ENCODE measurements at regions not wholly inside any gene's neighbourhood (a gene's known extent, or its start where the extent isn't known, plus 50 kb on each side); places are given as distances from the start of the nearest gene placed in this dataset.

DNA sequence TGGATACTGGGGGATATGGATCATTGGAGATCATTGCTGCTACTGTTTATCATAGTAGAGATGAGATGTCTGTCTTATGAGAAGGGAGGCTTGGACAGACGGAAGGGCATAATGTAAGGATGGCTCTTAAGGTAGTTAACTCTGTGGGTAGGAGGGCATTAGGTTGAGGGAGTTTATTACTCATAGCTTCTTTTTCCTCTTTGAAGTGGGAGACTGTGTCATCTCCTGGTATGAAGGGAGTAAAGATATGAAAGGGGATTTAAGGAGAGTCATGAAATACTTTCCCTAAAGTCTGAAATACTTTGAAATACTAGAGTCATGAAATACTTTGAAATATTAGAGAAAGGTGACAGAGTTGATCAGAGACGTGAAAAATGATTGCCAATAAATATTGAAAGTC lies 255.5 kb upstream of the PITX2 start:
- no peak overlapping the region for H3K4me3 ChIP-seq
- no peaks in the 10 kb centered on the region for H4K20me1 ChIP-seq (ENCODE audit: insufficient read depth, poor library complexity, severe bottlenecking)
- WGBS (ENCODE audit: low lambda C conversion rate, missing lambda C conversion rate), result 78% methylated on average over 2 of the region's 2 CpGs
- no peaks in the 10 kb centered on the region for H3K27me3 ChIP-seq
- TF ChIP-seq EZH2 (IDR thresholded peaks at IDR 0.05; ENCODE audit: borderline replicate concordance), result no peak
- TF ChIP-seq, protein P1, sequence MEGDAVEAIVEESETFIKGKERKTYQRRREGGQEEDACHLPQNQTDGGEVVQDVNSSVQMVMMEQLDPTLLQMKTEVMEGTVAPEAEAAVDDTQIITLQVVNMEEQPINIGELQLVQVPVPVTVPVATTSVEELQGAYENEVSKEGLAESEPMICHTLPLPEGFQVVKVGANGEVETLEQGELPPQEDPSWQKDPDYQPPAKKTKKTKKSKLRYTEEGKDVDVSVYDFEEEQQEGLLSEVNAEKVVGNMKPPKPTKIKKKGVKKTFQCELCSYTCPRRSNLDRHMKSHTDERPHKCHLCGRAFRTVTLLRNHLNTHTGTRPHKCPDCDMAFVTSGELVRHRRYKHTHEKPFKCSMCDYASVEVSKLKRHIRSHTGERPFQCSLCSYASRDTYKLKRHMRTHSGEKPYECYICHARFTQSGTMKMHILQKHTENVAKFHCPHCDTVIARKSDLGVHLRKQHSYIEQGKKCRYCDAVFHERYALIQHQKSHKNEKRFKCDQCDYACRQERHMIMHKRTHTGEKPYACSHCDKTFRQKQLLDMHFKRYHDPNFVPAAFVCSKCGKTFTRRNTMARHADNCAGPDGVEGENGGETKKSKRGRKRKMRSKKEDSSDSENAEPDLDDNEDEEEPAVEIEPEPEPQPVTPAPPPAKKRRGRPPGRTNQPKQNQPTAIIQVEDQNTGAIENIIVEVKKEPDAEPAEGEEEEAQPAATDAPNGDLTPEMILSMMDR (IDR thresholded peaks at IDR 0.05; ENCODE audit: poor library complexity), result no peak
- no peak for TF ChIP-seq EZH2phosphoT487 (IDR thresholded peaks at IDR 0.05; ENCODE audit: low read depth, severe bottlenecking, unreplicated experiment)
- no peak overlapping the region for H3K27ac ChIP-seq
- H3K9me2 ChIP-seq (replicated peaks; ENCODE audit: insufficient read depth), result no peaks in the 10 kb centered on the region
- no peaks in the 10 kb centered on the region for H3K4me1 ChIP-seq (ENCODE audit: insufficient read depth)
- H3K79me2 ChIP-seq, result no peaks in the 10 kb centered on the region
- H3K36me3 ChIP-seq (replicated peaks; ENCODE audit: insufficient read depth, low read depth), result no peaks in the 10 kb centered on the region
- DNase-seq (ENCODE audit: low spot score), result no peak
- H3K9me3 ChIP-seq (ENCODE audit: low read depth), result no peaks in the 10 kb centered on the region
- H3K4me2 ChIP-seq, result no peak overlapping the region
- H2AFZ ChIP-seq, result no peak overlapping the region

DNA sequence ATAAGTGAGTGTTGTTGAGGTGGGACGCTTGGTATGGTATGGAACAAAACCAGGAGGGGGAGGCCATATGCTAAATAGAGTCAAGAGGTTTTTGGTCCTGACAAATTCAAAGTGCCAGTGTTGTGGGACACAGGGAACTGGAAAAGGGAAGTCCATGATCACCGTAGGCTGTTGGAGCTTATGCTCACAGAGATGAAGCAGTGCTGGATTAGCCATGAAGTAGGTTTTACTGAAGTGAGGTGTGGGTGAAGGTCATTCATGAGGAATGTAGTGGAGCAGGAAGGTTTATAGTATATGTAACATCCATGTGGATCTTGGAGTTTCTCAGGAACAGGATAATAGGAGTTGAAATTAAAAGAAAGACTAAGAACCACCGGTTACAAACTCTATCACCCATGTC lies 256.1 kb upstream of the PITX2 start:
- Histone ChIP-seq H3K4me3 (no peak overlapping the region), H3K4me2 (no peak overlapping the region), H3K27ac (no peak overlapping the region), H3K9me3 (ENCODE audit: low read depth) (no peaks in the 10 kb centered on the region), H3K36me3 (replicated peaks; ENCODE audit: insufficient read depth, low read depth) (no peaks in the 10 kb centered on the region), H4K20me1 (ENCODE audit: insufficient read depth, poor library complexity, severe bottlenecking) (no peaks in the 10 kb centered on the region), H2AFZ (no peak overlapping the region), H3K79me2 (no peaks in the 10 kb centered on the region), H3K9me2 (replicated peaks; ENCODE audit: insufficient read depth) (no peaks in the 10 kb centered on the region), H3K4me1 (ENCODE audit: insufficient read depth) (no peaks in the 10 kb centered on the region), H3K27me3 (no peaks in the 10 kb centered on the region)
- 80% methylated on average over 3 of the region's 3 CpGs for WGBS (ENCODE audit: low lambda C conversion rate, missing lambda C conversion rate)
- TF ChIP-seq EZH2phosphoT487 (IDR thresholded peaks at IDR 0.05; ENCODE audit: low read depth, severe bottlenecking, unreplicated experiment), result no peak
- TF ChIP-seq EZH2 (IDR thresholded peaks at IDR 0.05; ENCODE audit: borderline replicate concordance), result no peak
- TF ChIP-seq, protein P1 (IDR thresholded peaks at IDR 0.05; ENCODE audit: poor library complexity), result no peak
- DNase-seq (ENCODE audit: low spot score), result no peak

DNA sequence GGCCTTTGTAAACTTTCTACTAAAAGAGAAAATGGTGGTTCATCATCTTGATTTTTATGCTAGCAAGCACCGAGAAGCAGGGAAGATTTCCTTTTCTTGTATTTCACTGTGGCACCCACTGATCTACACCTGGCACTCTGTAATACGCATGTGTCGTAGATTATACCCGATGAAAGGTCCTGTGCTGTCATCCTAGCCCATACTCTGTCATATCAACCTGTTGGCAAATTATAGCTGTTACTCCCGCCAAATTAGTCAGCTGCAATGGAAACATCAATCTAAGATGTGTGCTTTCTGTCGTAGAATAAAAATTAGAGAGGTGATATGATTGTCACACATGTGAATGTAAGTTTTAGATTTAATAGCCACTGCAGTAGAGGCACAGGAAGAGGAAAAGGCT lies 263.4 kb upstream of the PITX2 start:
- Histone ChIP-seq H3K27me3 (no peaks in the 10 kb centered on the region), H2AFZ (no peak overlapping the region), H3K9me2 (replicated peaks; ENCODE audit: insufficient read depth) (no peaks in the 10 kb centered on the region), H3K27ac (no peak overlapping the region), H3K4me2 (no peak overlapping the region), H3K79me2 (no peaks in the 10 kb centered on the region), H3K4me3 (no peak overlapping the region), H3K9me3 (ENCODE audit: low read depth) (peaks cover under 1% of the 10 kb centered on the region), H3K36me3 (replicated peaks; ENCODE audit: insufficient read depth, low read depth) (no peaks in the 10 kb centered on the region), H4K20me1 (ENCODE audit: insufficient read depth, poor library complexity, severe bottlenecking) (no peaks in the 10 kb centered on the region), H3K4me1 (ENCODE audit: insufficient read depth) (no peaks in the 10 kb centered on the region)
- 93% methylated on average over 6 of the region's 6 CpGs for WGBS (ENCODE audit: low lambda C conversion rate, missing lambda C conversion rate)
- TF ChIP-seq, protein P1 (IDR thresholded peaks at IDR 0.05; ENCODE audit: poor library complexity), result no peak
- TF ChIP-seq EZH2phosphoT487 (IDR thresholded peaks at IDR 0.05; ENCODE audit: low read depth, severe bottlenecking, unreplicated experiment) (no peak), EZH2 (IDR thresholded peaks at IDR 0.05; ENCODE audit: borderline replicate concordance) (no peak)
- no peak for DNase-seq (ENCODE audit: low spot score)

DNA sequence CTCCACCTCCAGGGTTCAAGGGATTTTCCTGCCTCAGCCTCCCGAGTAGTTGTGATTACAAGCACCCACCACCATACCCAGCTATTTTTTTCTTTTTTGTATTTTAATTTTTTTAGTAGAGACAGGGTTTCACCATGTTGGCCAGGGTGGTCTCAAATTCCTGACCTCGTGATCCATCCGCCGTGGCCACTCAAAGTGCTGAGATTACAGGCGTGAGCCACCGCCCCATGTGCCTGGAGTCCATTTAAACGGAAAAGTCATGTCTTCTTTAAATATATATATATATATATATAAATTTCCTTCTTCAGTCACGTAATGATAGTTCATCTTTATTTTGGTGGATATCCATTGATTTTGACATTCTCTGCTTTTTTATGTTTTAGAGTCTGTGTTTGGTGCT lies 264.0 kb upstream of the PITX2 start:
- 96% methylated on average over 8 of the region's 8 CpGs for WGBS (ENCODE audit: low lambda C conversion rate, missing lambda C conversion rate)
- H3K27ac ChIP-seq, result no peak overlapping the region
- no peak overlapping the region for H3K4me3 ChIP-seq
- H3K9me2 ChIP-seq (replicated peaks; ENCODE audit: insufficient read depth), result no peaks in the 10 kb centered on the region
- DNase-seq (ENCODE audit: low spot score), result no peak
- no peaks in the 10 kb centered on the region for H4K20me1 ChIP-seq (ENCODE audit: insufficient read depth, poor library complexity, severe bottlenecking)
- H3K4me2 ChIP-seq, result no peak overlapping the region
- no peaks in the 10 kb centered on the region for H3K27me3 ChIP-seq
- no peaks in the 10 kb centered on the region for H3K36me3 ChIP-seq (replicated peaks; ENCODE audit: insufficient read depth, low read depth)
- H3K9me3 ChIP-seq (ENCODE audit: low read depth), result peaks cover 6% of the 10 kb centered on the region
- TF ChIP-seq EZH2 (IDR thresholded peaks at IDR 0.05; ENCODE audit: borderline replicate concordance), result no peak
- TF ChIP-seq, protein P1 (IDR thresholded peaks at IDR 0.05; ENCODE audit: poor library complexity), result no peak
- no peak for TF ChIP-seq EZH2phosphoT487 (IDR thresholded peaks at IDR 0.05; ENCODE audit: low read depth, severe bottlenecking, unreplicated experiment)
- no peaks in the 10 kb centered on the region for H3K4me1 ChIP-seq (ENCODE audit: insufficient read depth)
- no peak overlapping the region for H2AFZ ChIP-seq
- H3K79me2 ChIP-seq, result no peaks in the 10 kb centered on the region
